ENCODE measurements at regions not wholly inside any gene's neighbourhood (a gene's known extent, or its start where the extent isn't known, plus 50 kb on each side); places are given as distances from the start of the nearest gene placed in this dataset.

- TF ChIP-seq EZH2phosphoT487 (IDR thresholded peaks at IDR 0.05; ENCODE audit: insufficient read depth, low read depth), result no peak
- no peak for TF ChIP-seq EZH2 (IDR thresholded peaks at IDR 0.05; ENCODE audit: insufficient read depth, poor library complexity, severe bottlenecking)
Observed at GRCh38 chr6:137763436-137763835, 103.6 kb upstream of the TNFAIP3 start.

Measured in GM23248 (cell line).